SU-DHL-6 (cell line): ENCODE measurements at regions not wholly inside any gene's neighbourhood (a gene's known extent, or its start where the extent isn't known, plus 50 kb on each side); places are given as distances from the start of the nearest gene placed in this dataset.

Experiments used
- CTCF ChIP-seq: fragments of 200-600 bp; sonication (generic); IDR thresholded peaks from one replicate; pipeline ENCODE4 v1.5.1; 2017; ENCODE audit warnings: antibody characterized with exemption, mild to moderate bottlenecking, low read length, moderate library complexity; ENCODE audit not compliant: insufficient read depth, poor library complexity, severe bottlenecking
- EZH2phosphoT487 ChIP-seq: fragments of 200-600 bp; sonication (generic), shearing (Covaris generic); conservative IDR thresholded peaks from 2 replicates; pipeline ENCODE4 v1.6.1; 2018; ENCODE audit warnings: mild to moderate bottlenecking, antibody characterized with exemption, low read length, moderate library complexity, mixed read lengths

GRCh38 chr2:208607694-208608093 lies 201.1 kb downstream of the PTH2R start:
- TF ChIP-seq CTCF: no peak
- TF ChIP-seq EZH2phosphoT487: no peak
